Lower leg skin (tissue), 3 donors: ENCODE measurements at regions not wholly inside any gene's neighbourhood (a gene's known extent, or its start where the extent isn't known, plus 50 kb on each side); places are given as distances from the start of the nearest gene placed in this dataset.

Experiments
- POLR2A ChIP-seq, 2 donors: fragments of 450-650 bp; IDR thresholded peaks; one replicate each; pipeline ENCODE4 v1.6.1; 2016 to 2017; ENCODE audit warnings: antibody characterized with exemption in 2 of 2, mild to moderate bottlenecking in 1 of 2, moderate library complexity in 1 of 2
- TF ChIP-seq, protein P1 (sequence below), 3 donors: fragments of 450-650 bp; IDR thresholded peaks; one replicate each; pipeline ENCODE4 v1.5.1; 2016; ENCODE audit warnings: antibody characterized with exemption in 3 of 3, mild to moderate bottlenecking in 3 of 3, moderate library complexity in 2 of 3

DNA sequence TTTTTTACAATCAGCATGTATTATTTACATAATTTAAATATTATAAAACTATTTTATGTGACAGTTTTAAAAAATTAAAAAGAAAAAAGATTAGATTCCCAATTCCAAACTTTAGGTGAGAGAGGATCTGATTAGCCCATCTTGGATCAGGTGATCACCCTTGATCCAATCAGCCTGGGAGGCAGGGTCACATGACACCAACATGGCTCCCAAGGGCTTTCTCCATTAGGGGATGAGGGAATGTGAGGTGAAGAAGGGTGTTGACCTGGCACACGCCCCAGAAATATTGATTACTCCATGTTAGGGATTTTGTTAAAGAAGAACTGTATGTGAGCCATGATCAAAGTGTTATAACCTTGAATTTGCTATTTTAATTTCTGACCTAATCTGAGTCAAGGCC is 225.4 kb downstream of the RBM19 start:
- TF ChIP-seq POLR2A (IDR thresholded peaks at IDR 0.05): no peak
- TF ChIP-seq, protein P1, sequence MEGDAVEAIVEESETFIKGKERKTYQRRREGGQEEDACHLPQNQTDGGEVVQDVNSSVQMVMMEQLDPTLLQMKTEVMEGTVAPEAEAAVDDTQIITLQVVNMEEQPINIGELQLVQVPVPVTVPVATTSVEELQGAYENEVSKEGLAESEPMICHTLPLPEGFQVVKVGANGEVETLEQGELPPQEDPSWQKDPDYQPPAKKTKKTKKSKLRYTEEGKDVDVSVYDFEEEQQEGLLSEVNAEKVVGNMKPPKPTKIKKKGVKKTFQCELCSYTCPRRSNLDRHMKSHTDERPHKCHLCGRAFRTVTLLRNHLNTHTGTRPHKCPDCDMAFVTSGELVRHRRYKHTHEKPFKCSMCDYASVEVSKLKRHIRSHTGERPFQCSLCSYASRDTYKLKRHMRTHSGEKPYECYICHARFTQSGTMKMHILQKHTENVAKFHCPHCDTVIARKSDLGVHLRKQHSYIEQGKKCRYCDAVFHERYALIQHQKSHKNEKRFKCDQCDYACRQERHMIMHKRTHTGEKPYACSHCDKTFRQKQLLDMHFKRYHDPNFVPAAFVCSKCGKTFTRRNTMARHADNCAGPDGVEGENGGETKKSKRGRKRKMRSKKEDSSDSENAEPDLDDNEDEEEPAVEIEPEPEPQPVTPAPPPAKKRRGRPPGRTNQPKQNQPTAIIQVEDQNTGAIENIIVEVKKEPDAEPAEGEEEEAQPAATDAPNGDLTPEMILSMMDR (IDR thresholded peaks at IDR 0.05): no peak
